ENCODE measurements at regions not wholly inside any gene's neighbourhood (a gene's known extent, or its start where the extent isn't known, plus 50 kb on each side); places are given as distances from the start of the nearest gene placed in this dataset.

- TF ChIP-seq ARID3B (CRISPR knock-in tag; IDR thresholded peaks at IDR 0.05; ENCODE audit: borderline replicate concordance) = no peak
- TF ChIP-seq MAFF (IDR thresholded peaks at IDR 0.05; ENCODE audit: low read length) = no peak
- no peak for TF ChIP-seq NEUROD1 (IDR thresholded peaks at IDR 0.05; ENCODE audit: borderline replicate concordance, low read depth, low read length, partially characterized antibody)
- no peak for TF ChIP-seq HNRNPK (IDR thresholded peaks at IDR 0.05; ENCODE audit: low read depth, low read length, poor library complexity, severe bottlenecking)
These were observed 446.0 kb downstream of the PDZRN4 start (continued) for GRCh38 chr12:41634091-41634490.

GRCh38 chr12:41629611-41630010, 441.5 kb downstream of the PDZRN4 start:
- no peak overlapping the region for H3K27ac ChIP-seq (ENCODE audit: extremely low read depth, low read depth, low read length)
- intact Hi-C loops (cut with micrococcal nuclease) = no loop called here
- H3K9ac ChIP-seq (ENCODE audit: insufficient read depth in 1 of 2, low read depth in 2 of 2, low read length in 2 of 2) = no peak overlapping the region
- H2AFZ ChIP-seq (ENCODE audit: low read depth, low read length) = no peak overlapping the region
- ATAC-seq (no peak), FAIRE-seq (no peak), DNase-seq (ENCODE audit: extremely low read depth in 1 of 4, low spot score in 3 of 4) (no peak)
- no peaks in the 10 kb centered on the region for H3K27me3 ChIP-seq (ENCODE audit: control insufficient read depth in 2 of 2, insufficient read depth in 2 of 2, low read length in 2 of 2)
- no peaks in the 10 kb centered on the region for H3K36me3 ChIP-seq (ENCODE audit: control insufficient read depth, insufficient read depth, low read length)
- BruUV-seq (replicated peaks) = no TSS peak
- H3K4me2 ChIP-seq (ENCODE audit: insufficient read depth, low read length) = no peak overlapping the region
- H3K79me2 ChIP-seq (ENCODE audit: control insufficient read depth, insufficient read depth, low read length) = no peaks in the 10 kb centered on the region
- no peak overlapping the region for H3K4me3 ChIP-seq
- CTCF ChIA-PET (ENCODE audit: low intra/inter-chr PET ratio) = no interaction called here
- POLR2A ChIA-PET = no interaction called here
- no peaks in the 10 kb centered on the region for H4K20me1 ChIP-seq (replicated peaks; ENCODE audit: control insufficient read depth, insufficient read depth, low read length)
- H3K9me1 ChIP-seq (ENCODE audit: control insufficient read depth, insufficient read depth, low read length) = no peaks in the 10 kb centered on the region
- WGBS (ENCODE audit: insufficient coverage, low coverage, missing lambda C conversion rate) = 0% methylated on average over 1 of the region's 1 CpG
- no peaks in the 10 kb centered on the region for H3K4me1 ChIP-seq (replicated peaks in 1 of 2; ENCODE audit: control insufficient read depth in 2 of 2, insufficient read depth in 2 of 2, low read length in 2 of 2)
- no peaks in the 10 kb centered on the region for H3K9me3 ChIP-seq (replicated peaks; ENCODE audit: control insufficient read depth, insufficient read depth, low read depth, low read length)
- in situ Hi-C loops (cut with MboI) = no loop called here
- TF ChIP-seq HNRNPH1 (optimal IDR thresholded peaks at IDR 0.05; ENCODE audit: low read depth, low read length) (no peak), CBX3 (IDR thresholded peaks at IDR 0.05; ENCODE audit: borderline replicate concordance in 1 of 2, low read length in 2 of 2) (no peak), KAT7 (CRISPR knock-in tag; IDR thresholded peaks at IDR 0.05; ENCODE audit: borderline replicate concordance) (no peak), RBBP5 (IDR thresholded peaks at IDR 0.05; ENCODE audit: borderline replicate concordance, insufficient read depth, low read length, poor library complexity, severe bottlenecking) (no peak), GMEB1 (CRISPR knock-in tag; IDR thresholded peaks at IDR 0.05) (no peak), TEAD4 (IDR thresholded peaks at IDR 0.05; ENCODE audit: low read length) (no peak), TEAD4 (CRISPR knock-in tag; IDR thresholded peaks at IDR 0.05; ENCODE audit: borderline replicate concordance) (no peak), ZNF77 (CRISPR knock-in tag; IDR thresholded peaks at IDR 0.05) (no peak), CREB1 (IDR thresholded peaks at IDR 0.05) (no peak), CREB1 (CRISPR knock-in tag; IDR thresholded peaks at IDR 0.05) (no peak), TCF7L2 (IDR thresholded peaks at IDR 0.05; ENCODE audit: low read depth, low read length) (no peak), MCM3 (IDR thresholded peaks at IDR 0.05) (no peak)
- TF ChIP-seq, protein P1, sequence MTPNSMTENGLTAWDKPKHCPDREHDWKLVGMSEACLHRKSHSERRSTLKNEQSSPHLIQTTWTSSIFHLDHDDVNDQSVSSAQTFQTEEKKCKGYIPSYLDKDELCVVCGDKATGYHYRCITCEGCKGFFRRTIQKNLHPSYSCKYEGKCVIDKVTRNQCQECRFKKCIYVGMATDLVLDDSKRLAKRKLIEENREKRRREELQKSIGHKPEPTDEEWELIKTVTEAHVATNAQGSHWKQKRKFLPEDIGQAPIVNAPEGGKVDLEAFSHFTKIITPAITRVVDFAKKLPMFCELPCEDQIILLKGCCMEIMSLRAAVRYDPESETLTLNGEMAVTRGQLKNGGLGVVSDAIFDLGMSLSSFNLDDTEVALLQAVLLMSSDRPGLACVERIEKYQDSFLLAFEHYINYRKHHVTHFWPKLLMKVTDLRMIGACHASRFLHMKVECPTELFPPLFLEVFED (CRISPR knock-in tag; conservative IDR thresholded peaks at IDR 0.05) = no peak

All from K562 (cell line).